Right ventricle myocardium inferior (tissue), 1 donor: ENCODE measurements at regions not wholly inside any gene's neighbourhood (a gene's known extent, or its start where the extent isn't known, plus 50 kb on each side); places are given as distances from the start of the nearest gene placed in this dataset.
"Not testable (repeated sequence)": the region's sequence is repeated elsewhere in the genome, so short reads cannot be mapped to it uniquely, and the experiment has no call there.

Experiments used
- ATAC-seq: fragments of 200-7000 bp; cut with Tn5 transposase; one replicate; pipeline ENCODE4 v1.9.1; 2020; ENCODE audit warnings: mild to moderate bottlenecking, moderate library complexity
- DNase-seq: peaks from one replicate; pipeline ENCODE4 v3.0.0; 2021; ENCODE audit errors: missing footprints
- intact Hi-C: fragments of 100-400 bp; cut with DNase I; formaldehyde crosslinking; loops from one replicate; pipeline ENCODE4 v1.11.0; 2022
- donor health status: DM: no; HTN: yes; CAD: no; lungs with severe emphysema.

DNA sequence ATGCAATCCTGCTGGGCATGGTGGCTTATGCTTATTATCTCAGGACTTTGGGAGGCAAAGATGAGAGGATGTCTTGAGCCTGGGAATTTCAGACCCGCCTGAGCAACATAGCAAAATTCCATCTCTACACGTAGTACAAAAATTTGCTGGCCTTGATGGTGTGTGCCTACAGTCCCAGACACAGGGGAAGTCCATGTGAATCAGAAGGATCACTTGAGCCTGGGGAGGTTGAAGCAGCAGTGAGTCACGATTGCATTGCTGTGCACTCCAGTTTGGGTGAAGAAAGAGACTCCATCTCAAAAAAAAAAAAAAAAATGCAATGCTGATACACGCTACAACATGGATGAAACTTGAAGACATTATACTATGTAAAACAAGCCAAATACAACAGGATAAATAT lies 272.9 kb downstream of the CDY2B start:
- ATAC-seq, intact Hi-C loops: not testable (repeated sequence)

DNA sequence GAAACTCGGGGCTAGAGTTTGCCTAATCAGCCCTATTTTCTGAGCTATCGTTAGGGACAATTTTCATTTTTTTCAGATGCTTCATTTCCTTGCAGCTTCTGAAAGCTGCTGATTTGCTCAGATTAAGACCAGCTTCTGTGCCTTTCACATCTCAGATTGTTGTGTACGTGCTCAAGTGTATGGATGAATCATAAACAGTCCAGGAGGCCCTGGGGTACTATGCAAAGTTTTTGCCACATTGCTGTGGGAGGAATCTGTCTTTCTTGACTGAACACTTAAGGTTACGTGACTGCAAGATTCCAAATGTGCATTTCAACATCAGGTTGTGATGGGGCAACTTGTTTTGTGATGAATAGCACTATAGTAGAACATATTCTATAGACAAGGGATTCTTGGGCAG lies 280.8 kb downstream of the CDY2B start:
- ATAC-seq, intact Hi-C loops, DNase-seq: not testable (repeated sequence)

More for the DNA sequence above, 272.9 kb downstream of the CDY2B start:
- not testable (repeated sequence) for DNase-seq

GRCh38 chrY:17593748-17594147 lies 286.3 kb downstream of the CDY2B start:
- ATAC-seq, intact Hi-C loops, DNase-seq: not testable (repeated sequence)

- intact Hi-C loops, DNase-seq, ATAC-seq: not testable (repeated sequence)
These were observed 300.0 kb downstream of the CDY2B start for GRCh38 chrY:17579956-17580519.

- intact Hi-C loops, DNase-seq: not testable (repeated sequence)
These were observed 300.7 kb downstream of the CDY2B start for GRCh38 chrY:17579131-17579955.

GRCh38 chrY:17563114-17563513 lies 316.9 kb downstream of the CDY2B start:
- DNase-seq, ATAC-seq, intact Hi-C loops: not testable (repeated sequence)

More at GRCh38 chrY:17579131-17579955, 300.7 kb downstream of the CDY2B start:
- not testable (repeated sequence) for ATAC-seq
